Bronchial epithelial cell (primary cell): ENCODE measurements at regions not wholly inside any gene's neighbourhood (a gene's known extent, or its start where the extent isn't known, plus 50 kb on each side); places are given as distances from the start of the nearest gene placed in this dataset.

Source experiments
- DNase-seq: peaks from one replicate; pipeline ENCODE4 v3.0.0-alpha.2; 2010; ENCODE audit warnings: low read depth
- FAIRE-seq: peaks from 2 replicates; lab custom pipeline; 2011; peaks lifted over from hg19 to GRCh38; lab: Jason Lieb, UNC
- H3K27me3 ChIP-seq: 2 replicates; pipeline ENCODE4 v1.5.1; 2011; ENCODE audit warnings: low read length; ENCODE audit not compliant: control insufficient read depth, insufficient read depth
- H3K36me3 ChIP-seq: 2 replicates; pipeline ENCODE4 v1.5.1; 2011; ENCODE audit warnings: low read length; ENCODE audit not compliant: control insufficient read depth, insufficient read depth
- H3K4me3 ChIP-seq: 2 replicates; pipeline ENCODE4 v1.5.1; 2011; ENCODE audit warnings: mild to moderate bottlenecking, low read depth, low read length, control low read depth
- CTCF ChIP-seq: IDR thresholded peaks from 2 replicates; pipeline ENCODE4 v1.5.1; 2011; ENCODE audit warnings: mild to moderate bottlenecking, moderate library complexity, low read length, control low read depth, inconsistent platforms; ENCODE audit not compliant: insufficient read depth, severe bottlenecking

GRCh38 chr5:125381290-125381689, 634.9 kb upstream of the ZNF608 start:
- no peak for TF ChIP-seq CTCF
- Histone ChIP-seq H3K27me3 (no peaks in the 10 kb centered on the region), H3K4me3 (no peak overlapping the region), H3K36me3 (no peaks in the 10 kb centered on the region)
- DNase-seq (no peak), FAIRE-seq (no peak)

- Histone ChIP-seq H3K36me3 (no peaks in the 10 kb centered on the region), H3K4me3 (no peak overlapping the region), H3K27me3 (no peaks in the 10 kb centered on the region)
- TF ChIP-seq CTCF: no peak
- DNase-seq: no peak
- FAIRE-seq: no peak
Measured at GRCh38 chr5:125384071-125384470, 637.6 kb upstream of the ZNF608 start.

- no peaks in the 10 kb centered on the region for H3K27me3 ChIP-seq
- H3K4me3 ChIP-seq: no peak overlapping the region
- no peak for DNase-seq
- TF ChIP-seq CTCF: no peak
- no peaks in the 10 kb centered on the region for H3K36me3 ChIP-seq
- FAIRE-seq: no peak
Measured at GRCh38 chr5:125390326-125390725, 643.9 kb upstream of the ZNF608 start.

GRCh38 chr5:125393221-125393815, 646.9 kb upstream of the ZNF608 start:
- no peak for FAIRE-seq

GRCh38 chr5:125394661-125395280, 648.3 kb upstream of the ZNF608 start:
- Histone ChIP-seq H3K36me3 (no peaks in the 10 kb centered on the region), H3K4me3 (no peak overlapping the region), H3K27me3 (no peaks in the 10 kb centered on the region)
- FAIRE-seq: no peak
- peak; percentile 93 for DNase-seq
- no peak for TF ChIP-seq CTCF

More at GRCh38 chr5:125393221-125393815, 646.9 kb upstream of the ZNF608 start:
- Histone ChIP-seq H3K36me3 (no peaks in the 10 kb centered on the region), H3K27me3 (no peaks in the 10 kb centered on the region), H3K4me3 (no peak overlapping the region)
- no peak for DNase-seq
- TF ChIP-seq CTCF: no peak
